T-helper 17 cell (primary cell): ENCODE measurements at regions not wholly inside any gene's neighbourhood (a gene's known extent, or its start where the extent isn't known, plus 50 kb on each side); places are given as distances from the start of the nearest gene placed in this dataset.

Experiments used
- ATAC-seq: fragments of 150-1000 bp; cut with Tn5 transposase; 2 replicates; pipeline ENCODE4 v1.10.0; 2021; ENCODE audit warnings: mild to moderate bottlenecking, moderate library complexity
- DNase-seq, 3 donors: peaks; one replicate each; pipeline versions ENCODE4 v3.0.0 to v3.0.0-alpha.2; 2020 to 2021
- H3K9me3 ChIP-seq: one replicate; pipeline ENCODE4 v1.7.0; 2013; ENCODE audit warnings: low read length, mild to moderate bottlenecking; ENCODE audit not compliant: control insufficient read depth, poor library complexity, severe bottlenecking
- H3K27ac Mint-ChIP-seq: one replicate; pipeline ENCODE4 v1.8.0; 2022; ENCODE audit warnings: mild to moderate bottlenecking, moderate library complexity, mixed read lengths
- H3K27me3 Mint-ChIP-seq: one replicate; pipeline ENCODE4 v1.8.0; 2022; ENCODE audit warnings: mixed read lengths
- H3K36me3 Mint-ChIP-seq: one replicate; pipeline ENCODE4 v1.8.0; 2022; ENCODE audit warnings: low read depth, mixed read lengths
- H3K4me1 Mint-ChIP-seq: one replicate; pipeline ENCODE4 v1.8.0; 2022; ENCODE audit warnings: mild to moderate bottlenecking, mixed read lengths
- H3K4me3 Mint-ChIP-seq: one replicate; pipeline ENCODE4 v1.8.0; 2022; ENCODE audit warnings: mild to moderate bottlenecking, moderate library complexity, mixed read lengths

DNA sequence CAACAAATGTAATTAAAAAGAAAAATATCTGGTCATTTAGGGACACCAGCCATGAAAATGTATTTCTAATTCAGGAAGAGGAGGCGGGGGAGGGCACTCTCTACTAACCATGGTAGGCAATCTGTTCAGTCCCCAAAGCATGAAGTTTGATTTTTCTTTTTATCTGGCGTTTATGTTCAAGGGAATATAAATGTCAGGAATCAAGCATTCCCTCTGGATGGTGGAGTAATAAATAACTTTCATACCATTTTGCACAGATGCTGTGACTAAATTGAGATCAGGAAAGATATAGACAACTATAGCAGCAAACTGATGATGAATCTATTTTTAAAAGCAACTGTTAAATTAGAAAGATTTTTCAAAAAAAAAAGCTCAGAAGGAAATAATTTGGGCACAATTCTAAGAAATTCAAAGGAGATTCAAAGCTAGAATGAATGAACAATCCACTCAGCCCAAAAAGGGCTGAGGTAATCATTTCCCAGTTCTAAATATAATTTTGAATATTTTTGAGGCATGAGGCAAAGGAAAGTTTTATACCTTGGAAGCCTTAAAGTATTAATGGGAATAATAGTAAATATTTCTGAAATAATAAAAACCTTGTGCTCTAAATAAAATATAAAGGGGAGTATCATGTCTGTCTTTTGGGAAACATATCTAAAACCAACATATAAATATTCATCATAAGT, 146.4 kb upstream of the POU2AF2 start:
- H3K27ac Mint-ChIP-seq: no peak overlapping the region
- no peak overlapping the region for H3K4me3 Mint-ChIP-seq
- DNase-seq (no peak), ATAC-seq (no peak)
- no peaks in the 10 kb centered on the region for H3K4me1 Mint-ChIP-seq
- no peaks in the 10 kb centered on the region for H3K36me3 Mint-ChIP-seq
- H3K9me3 ChIP-seq: no peaks in the 10 kb centered on the region
- H3K27me3 Mint-ChIP-seq: peaks cover 31% of the 10 kb centered on the region

GRCh38 chr11:111098091-111098490, 147.4 kb upstream of the POU2AF2 start:
- no peak for ATAC-seq
- no peaks in the 10 kb centered on the region for H3K4me1 Mint-ChIP-seq

GRCh38 chr11:111097191-111097590, 148.3 kb upstream of the POU2AF2 start:
- Mint-ChIP-seq H3K36me3 (no peaks in the 10 kb centered on the region), H3K4me3 (no peak overlapping the region), H3K27me3 (peaks cover 23% of the 10 kb centered on the region), H3K27ac (no peak overlapping the region), H3K4me1 (no peaks in the 10 kb centered on the region)
- no peaks in the 10 kb centered on the region for H3K9me3 ChIP-seq
- DNase-seq (no peak), ATAC-seq (no peak)

More at GRCh38 chr11:111098091-111098490, 147.4 kb upstream of the POU2AF2 start:
- DNase-seq: no peak
- Mint-ChIP-seq H3K27ac (no peak overlapping the region), H3K4me3 (no peak overlapping the region), H3K36me3 (no peaks in the 10 kb centered on the region), H3K27me3 (peaks cover 23% of the 10 kb centered on the region)
- no peaks in the 10 kb centered on the region for H3K9me3 ChIP-seq

- no peak overlapping the region for H3K27ac Mint-ChIP-seq
- DNase-seq (no peak), ATAC-seq (no peak)
- H3K27me3 Mint-ChIP-seq: peaks cover 19% of the 10 kb centered on the region
- no peaks in the 10 kb centered on the region for H3K36me3 Mint-ChIP-seq
- H3K4me3 Mint-ChIP-seq: no peak overlapping the region
- no peaks in the 10 kb centered on the region for H3K4me1 Mint-ChIP-seq
- no peaks in the 10 kb centered on the region for H3K9me3 ChIP-seq
Measured at GRCh38 chr11:111095327-111095726, 150.2 kb upstream of the POU2AF2 start.

- DNase-seq (no peak), ATAC-seq (no peak)
- Mint-ChIP-seq H3K27ac (no peak overlapping the region), H3K4me1 (no peaks in the 10 kb centered on the region), H3K36me3 (no peaks in the 10 kb centered on the region), H3K27me3 (peaks cover 29% of the 10 kb centered on the region), H3K4me3 (no peak overlapping the region)
- no peaks in the 10 kb centered on the region for H3K9me3 ChIP-seq
Measured at GRCh38 chr11:111093061-111093460, 152.5 kb upstream of the POU2AF2 start.

DNA sequence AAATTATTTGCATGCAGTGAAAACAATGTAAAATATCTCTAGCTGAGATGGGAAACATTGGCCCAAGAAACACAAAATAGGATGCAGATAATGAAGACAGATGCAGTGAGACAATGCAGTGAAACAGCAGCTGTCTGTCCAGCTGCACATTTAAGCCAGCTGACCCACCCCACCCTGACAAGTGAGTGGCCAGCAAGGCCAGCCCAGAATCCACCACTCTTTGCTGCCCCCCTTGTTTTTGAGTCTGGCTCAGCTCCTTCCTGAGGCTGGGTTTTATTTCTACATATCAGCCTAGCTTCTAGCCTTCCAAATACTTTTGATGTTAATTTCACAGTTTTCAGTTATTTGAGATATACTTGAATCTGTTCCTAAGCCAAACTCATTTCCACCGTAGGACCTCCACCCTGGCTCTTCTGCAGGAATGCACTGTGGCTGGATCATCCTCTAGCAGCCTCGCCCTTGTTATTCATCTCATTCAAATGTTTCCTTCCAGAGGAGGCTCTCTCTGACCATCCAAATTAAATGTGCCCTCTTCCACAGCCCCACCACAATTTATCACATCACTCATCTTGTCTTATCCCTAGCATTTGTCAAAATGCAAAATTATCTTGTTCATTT, 154.1 kb upstream of the POU2AF2 start:
- no peak overlapping the region for H3K27ac Mint-ChIP-seq
- ATAC-seq: no peak

GRCh38 chr11:111089759-111090158, 155.8 kb upstream of the POU2AF2 start:
- no peaks in the 10 kb centered on the region for H3K9me3 ChIP-seq
- ATAC-seq: no peak
- no peak for DNase-seq
- no peak overlapping the region for H3K27ac Mint-ChIP-seq
- H3K36me3 Mint-ChIP-seq: no peaks in the 10 kb centered on the region
- H3K4me1 Mint-ChIP-seq: no peaks in the 10 kb centered on the region
- no peak overlapping the region for H3K4me3 Mint-ChIP-seq
- H3K27me3 Mint-ChIP-seq: peaks cover 12% of the 10 kb centered on the region

More for the DNA sequence above, 154.1 kb upstream of the POU2AF2 start:
- H3K9me3 ChIP-seq: no peaks in the 10 kb centered on the region
- Mint-ChIP-seq H3K4me1 (no peaks in the 10 kb centered on the region), H3K27me3 (peaks cover 18% of the 10 kb centered on the region), H3K36me3 (no peaks in the 10 kb centered on the region), H3K4me3 (no peak overlapping the region)
- no peak for DNase-seq

DNA sequence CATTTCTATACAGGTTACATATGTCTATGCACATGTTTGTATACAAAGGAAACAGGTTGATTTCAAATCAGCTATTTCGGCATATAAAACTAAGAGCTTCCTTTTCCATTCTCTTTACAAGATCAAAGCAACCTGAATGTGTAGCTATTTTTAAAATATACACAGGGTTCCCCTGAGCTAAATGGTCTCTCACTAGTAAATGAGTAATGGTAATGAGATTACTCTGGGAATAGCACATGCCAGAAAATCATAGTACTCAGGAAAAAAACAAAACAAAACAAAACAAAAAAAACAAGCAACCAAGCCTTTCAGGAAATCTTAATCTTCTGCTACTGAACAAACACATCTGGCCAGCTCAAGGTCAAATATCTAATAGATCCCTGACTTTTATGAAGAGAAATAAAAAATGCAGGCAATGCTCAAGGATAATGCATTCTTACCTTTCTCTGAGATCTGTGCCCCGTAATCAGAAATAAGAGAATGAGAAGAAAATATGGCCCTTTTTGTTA, 156.6 kb upstream of the POU2AF2 start:
- Mint-ChIP-seq H3K27me3 (peaks cover 12% of the 10 kb centered on the region), H3K4me1 (no peaks in the 10 kb centered on the region), H3K27ac (no peak overlapping the region), H3K4me3 (no peak overlapping the region), H3K36me3 (no peaks in the 10 kb centered on the region)
- no peaks in the 10 kb centered on the region for H3K9me3 ChIP-seq
- DNase-seq: no peak
- no peak for ATAC-seq

DNA sequence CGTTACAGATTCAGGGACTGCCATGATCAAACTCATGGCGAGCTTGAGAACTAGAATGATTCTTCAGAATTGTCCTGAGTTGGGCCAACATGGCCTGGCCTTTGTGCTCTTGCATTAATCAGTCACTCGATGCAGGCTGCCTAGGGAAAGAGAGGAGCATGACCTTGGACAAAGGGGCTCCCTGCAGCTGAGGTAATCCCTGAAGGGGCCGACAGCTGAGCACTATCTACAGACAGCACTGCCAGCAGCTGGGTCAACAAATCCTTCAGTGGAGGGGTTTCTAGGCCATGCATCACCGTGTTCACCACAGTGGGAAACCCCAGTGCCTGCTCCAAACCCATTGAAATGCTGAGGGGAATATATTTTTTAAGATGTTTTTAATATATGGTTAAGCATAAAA, 159.5 kb upstream of the POU2AF2 start:
- ATAC-seq (no peak), DNase-seq (no peak)
- H3K27me3 Mint-ChIP-seq: peaks cover 27% of the 10 kb centered on the region
- no peak overlapping the region for H3K27ac Mint-ChIP-seq
- no peak overlapping the region for H3K4me3 Mint-ChIP-seq
- peaks cover 3% of the 10 kb centered on the region for H3K36me3 Mint-ChIP-seq
- H3K4me1 Mint-ChIP-seq: no peaks in the 10 kb centered on the region
- no peaks in the 10 kb centered on the region for H3K9me3 ChIP-seq

DNA sequence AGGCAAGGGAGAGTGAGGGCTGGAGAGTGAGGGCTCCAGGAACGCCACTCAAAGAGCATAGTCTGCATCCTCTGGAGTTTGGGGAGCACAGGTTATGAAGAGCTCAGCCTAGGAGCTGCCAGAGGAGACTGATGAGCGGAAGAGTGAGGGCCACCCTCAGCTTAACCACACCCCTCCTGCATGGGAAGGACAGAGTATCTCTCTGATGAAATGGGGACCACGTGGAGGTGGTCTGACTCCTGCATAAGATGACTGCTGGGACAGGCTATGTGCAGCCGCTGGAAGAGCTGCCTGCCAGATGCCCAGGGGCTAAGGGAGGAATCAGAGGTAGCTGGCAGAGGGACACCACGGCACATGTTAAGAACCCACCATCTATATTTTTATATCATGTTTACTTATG, 162.9 kb upstream of the POU2AF2 start:
- Mint-ChIP-seq H3K4me3 (no peak overlapping the region), H3K27ac (no peak overlapping the region), H3K4me1 (no peaks in the 10 kb centered on the region), H3K36me3 (peaks cover 3% of the 10 kb centered on the region), H3K27me3 (peaks cover 26% of the 10 kb centered on the region)
- ATAC-seq: no peak
- no peaks in the 10 kb centered on the region for H3K9me3 ChIP-seq
- no peak for DNase-seq

- no peak for ATAC-seq
- Mint-ChIP-seq H3K27ac (no peak overlapping the region), H3K4me3 (no peak overlapping the region), H3K4me1 (no peaks in the 10 kb centered on the region), H3K27me3 (peaks cover 26% of the 10 kb centered on the region), H3K36me3 (peaks cover 3% of the 10 kb centered on the region)
- no peak for DNase-seq
- H3K9me3 ChIP-seq: no peaks in the 10 kb centered on the region
Measured at GRCh38 chr11:111081021-111081511, 164.5 kb upstream of the POU2AF2 start.

DNA sequence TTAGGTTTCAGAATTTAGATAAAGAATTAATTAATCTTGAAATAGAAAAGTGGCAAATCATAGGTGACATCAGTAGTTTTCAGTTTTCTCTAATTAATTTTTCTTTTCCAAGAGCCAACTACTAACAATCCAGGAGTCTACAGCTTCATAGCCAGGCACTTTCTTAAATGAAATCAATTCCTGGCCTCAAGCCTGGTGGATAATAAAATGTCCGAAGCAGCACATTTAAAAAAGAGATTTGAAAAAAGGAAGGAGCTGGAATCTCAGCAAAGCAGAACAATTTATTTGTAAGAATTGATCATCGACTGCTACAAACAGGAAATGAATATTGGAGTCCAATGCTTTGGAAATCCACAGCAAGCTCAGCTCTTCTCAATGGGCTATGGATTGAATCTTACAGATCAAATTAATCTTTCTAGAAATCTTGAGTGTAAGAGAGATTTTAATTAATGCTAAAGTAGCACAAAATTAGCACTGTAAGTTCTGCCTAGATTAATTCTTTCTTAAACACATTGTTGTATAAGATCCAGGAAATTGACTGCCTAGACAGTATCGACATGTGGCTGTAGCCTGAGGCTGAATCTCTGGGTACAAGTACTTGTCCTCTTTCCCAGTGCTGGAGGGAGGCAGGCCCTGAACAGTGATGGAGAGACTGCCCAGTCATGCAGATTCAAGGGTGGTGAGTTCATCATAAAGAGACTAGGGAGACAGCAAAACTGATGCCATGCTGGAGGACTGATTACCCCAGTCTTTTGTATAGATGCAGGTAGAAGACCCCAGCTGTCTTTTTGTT, 167.8 kb upstream of the POU2AF2 start:
- DNase-seq (no peak), ATAC-seq (no peak)
- Mint-ChIP-seq H3K4me1 (no peaks in the 10 kb centered on the region), H3K27ac (no peak overlapping the region), H3K27me3 (peaks cover 23% of the 10 kb centered on the region), H3K4me3 (no peak overlapping the region), H3K36me3 (no peaks in the 10 kb centered on the region)
- H3K9me3 ChIP-seq: no peaks in the 10 kb centered on the region

DNA sequence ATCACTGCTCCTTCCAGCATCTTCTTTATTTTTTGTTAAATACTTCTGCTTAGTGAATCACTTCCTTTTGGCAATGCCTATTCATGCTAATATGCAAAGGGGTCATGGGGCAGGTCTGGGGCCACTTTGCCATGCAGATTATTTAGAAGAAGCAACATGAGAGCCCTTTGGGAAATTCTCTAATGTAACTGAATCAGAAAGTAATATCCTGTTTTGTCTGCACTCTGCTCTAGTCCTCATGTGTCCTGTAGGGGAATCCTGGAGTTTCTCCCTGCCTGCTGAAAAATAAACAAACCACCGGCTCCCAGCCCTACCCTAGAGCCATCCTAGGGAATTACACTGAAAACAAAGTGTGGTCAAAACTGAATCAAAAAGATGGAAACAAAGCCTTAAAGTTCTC, 176.5 kb upstream of the POU2AF2 start:
- Mint-ChIP-seq H3K27ac (no peak overlapping the region), H3K4me1 (no peaks in the 10 kb centered on the region), H3K27me3 (peaks cover 12% of the 10 kb centered on the region), H3K4me3 (no peak overlapping the region), H3K36me3 (no peaks in the 10 kb centered on the region)
- no peak for DNase-seq
- peaks cover 2% of the 10 kb centered on the region for H3K9me3 ChIP-seq
- ATAC-seq: no peak
